VCaP (cell line): ENCODE measurements at regions not wholly inside any gene's neighbourhood (a gene's known extent, or its start where the extent isn't known, plus 50 kb on each side); places are given as distances from the start of the nearest gene placed in this dataset.

Source experiments
- H3K27ac ChIP-seq: fragments of 450-650 bp; 2 replicates; pipeline ENCODE4 v1.5.1; 2017
- CTCF ChIP-seq: fragments of 450-650 bp; conservative IDR thresholded peaks from 2 replicates; pipeline ENCODE4 v1.5.1; 2017; ENCODE audit warnings: mild to moderate bottlenecking, moderate library complexity

- TF ChIP-seq CTCF: no peak
- no peak overlapping the region for H3K27ac ChIP-seq
These were observed 235.1 kb upstream of the TUT7 start for GRCh38 chr9:86589273-86589672.

GRCh38 chr9:86586144-86586494 is 231.9 kb upstream of the TUT7 start:
- H3K27ac ChIP-seq: peak overlapping the region; percentile 51
- TF ChIP-seq CTCF: no peak

GRCh38 chr9:86585422-86586143 is 231.4 kb upstream of the TUT7 start:
- H3K27ac ChIP-seq: peak overlapping the region; percentile 51
- TF ChIP-seq CTCF: no peak

- TF ChIP-seq CTCF: no peak
- no peak overlapping the region for H3K27ac ChIP-seq
These were observed 226.5 kb upstream of the TUT7 start for GRCh38 chr9:86580688-86581087.

- no peak for TF ChIP-seq CTCF
- no peak overlapping the region for H3K27ac ChIP-seq
These were observed 224.5 kb upstream of the TUT7 start for GRCh38 chr9:86578722-86579121.

DNA sequence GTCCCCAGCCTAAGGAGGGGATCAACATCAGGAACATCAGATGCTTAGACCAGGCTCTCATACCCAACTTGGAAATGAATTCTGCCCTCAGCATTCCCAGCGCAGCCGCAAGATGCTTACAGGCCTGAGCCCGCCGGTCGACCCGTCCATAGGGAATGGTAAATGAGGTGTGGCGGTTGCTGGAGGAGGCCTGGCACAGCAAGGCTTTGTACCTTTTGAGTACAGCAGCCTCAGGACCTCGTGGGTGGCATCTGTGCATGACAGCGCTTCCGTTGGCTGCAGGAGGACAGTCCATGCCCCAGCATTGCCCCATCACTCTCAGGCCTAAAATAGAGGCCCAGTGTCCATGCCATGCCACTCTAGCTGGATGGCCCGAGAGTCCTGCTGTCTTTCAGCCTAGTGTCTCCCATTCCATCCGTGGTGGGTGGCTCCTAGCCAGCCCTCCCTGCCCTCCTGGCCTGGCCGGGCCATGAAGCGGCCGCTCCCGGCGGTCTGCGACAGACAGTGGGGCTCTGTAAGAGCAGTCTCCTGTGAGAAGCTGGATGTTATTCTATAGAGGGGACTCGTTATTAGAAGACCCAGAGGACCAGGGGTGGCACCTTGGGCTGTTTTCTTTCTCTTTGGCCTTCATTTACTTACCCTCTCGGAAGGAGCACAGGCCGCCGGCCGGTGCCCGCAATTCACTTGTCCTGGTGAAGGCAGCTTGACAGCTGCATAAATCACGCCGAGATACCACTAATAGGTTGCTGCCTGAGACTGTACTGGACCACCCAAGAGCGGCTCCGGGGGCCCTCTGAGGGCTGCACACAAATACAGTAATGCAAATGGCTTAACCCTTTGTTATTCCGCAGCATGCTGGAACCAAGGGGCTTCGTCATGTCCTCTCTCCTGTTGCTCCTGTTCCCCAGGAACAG is 223.5 kb upstream of the TUT7 start:
- no peak for TF ChIP-seq CTCF
- peak overlapping the region; percentile 80 for H3K27ac ChIP-seq

- TF ChIP-seq CTCF: no peak
- peak overlapping the region; percentile 80 for H3K27ac ChIP-seq
These were observed 221.8 kb upstream of the TUT7 start for GRCh38 chr9:86575825-86576525.
